ENCODE measurements at regions not wholly inside any gene's neighbourhood (a gene's known extent, or its start where the extent isn't known, plus 50 kb on each side); places are given as distances from the start of the nearest gene placed in this dataset.

DNA sequence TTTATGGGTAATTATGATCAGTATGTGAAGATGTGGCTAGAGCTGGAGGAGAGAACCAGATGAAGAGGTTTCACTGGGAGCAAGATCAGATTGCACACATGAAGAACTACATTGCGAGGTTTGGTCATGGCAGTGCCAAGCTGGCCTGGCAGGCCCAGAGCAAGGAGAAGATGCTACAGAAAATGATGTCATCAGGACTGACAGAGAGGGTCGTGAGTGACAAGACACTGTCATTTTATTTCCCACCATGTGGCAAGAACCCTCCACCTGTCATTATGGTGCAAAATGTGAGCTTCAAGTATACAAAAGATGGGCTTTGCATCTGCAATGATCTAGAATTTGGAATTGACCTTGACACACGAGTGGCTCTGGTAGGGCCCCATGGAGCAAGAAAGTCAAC lies 168.3 kb downstream of the C3orf38 start (continued):
- no peak for TF ChIP-seq FOSL1 (IDR thresholded peaks at IDR 0.05; ENCODE audit: insufficient read depth, low read depth, low read length)
- TF ChIP-seq KDM5A (IDR thresholded peaks at IDR 0.05; ENCODE audit: low read length), result no peak
- TF ChIP-seq, protein P1, sequence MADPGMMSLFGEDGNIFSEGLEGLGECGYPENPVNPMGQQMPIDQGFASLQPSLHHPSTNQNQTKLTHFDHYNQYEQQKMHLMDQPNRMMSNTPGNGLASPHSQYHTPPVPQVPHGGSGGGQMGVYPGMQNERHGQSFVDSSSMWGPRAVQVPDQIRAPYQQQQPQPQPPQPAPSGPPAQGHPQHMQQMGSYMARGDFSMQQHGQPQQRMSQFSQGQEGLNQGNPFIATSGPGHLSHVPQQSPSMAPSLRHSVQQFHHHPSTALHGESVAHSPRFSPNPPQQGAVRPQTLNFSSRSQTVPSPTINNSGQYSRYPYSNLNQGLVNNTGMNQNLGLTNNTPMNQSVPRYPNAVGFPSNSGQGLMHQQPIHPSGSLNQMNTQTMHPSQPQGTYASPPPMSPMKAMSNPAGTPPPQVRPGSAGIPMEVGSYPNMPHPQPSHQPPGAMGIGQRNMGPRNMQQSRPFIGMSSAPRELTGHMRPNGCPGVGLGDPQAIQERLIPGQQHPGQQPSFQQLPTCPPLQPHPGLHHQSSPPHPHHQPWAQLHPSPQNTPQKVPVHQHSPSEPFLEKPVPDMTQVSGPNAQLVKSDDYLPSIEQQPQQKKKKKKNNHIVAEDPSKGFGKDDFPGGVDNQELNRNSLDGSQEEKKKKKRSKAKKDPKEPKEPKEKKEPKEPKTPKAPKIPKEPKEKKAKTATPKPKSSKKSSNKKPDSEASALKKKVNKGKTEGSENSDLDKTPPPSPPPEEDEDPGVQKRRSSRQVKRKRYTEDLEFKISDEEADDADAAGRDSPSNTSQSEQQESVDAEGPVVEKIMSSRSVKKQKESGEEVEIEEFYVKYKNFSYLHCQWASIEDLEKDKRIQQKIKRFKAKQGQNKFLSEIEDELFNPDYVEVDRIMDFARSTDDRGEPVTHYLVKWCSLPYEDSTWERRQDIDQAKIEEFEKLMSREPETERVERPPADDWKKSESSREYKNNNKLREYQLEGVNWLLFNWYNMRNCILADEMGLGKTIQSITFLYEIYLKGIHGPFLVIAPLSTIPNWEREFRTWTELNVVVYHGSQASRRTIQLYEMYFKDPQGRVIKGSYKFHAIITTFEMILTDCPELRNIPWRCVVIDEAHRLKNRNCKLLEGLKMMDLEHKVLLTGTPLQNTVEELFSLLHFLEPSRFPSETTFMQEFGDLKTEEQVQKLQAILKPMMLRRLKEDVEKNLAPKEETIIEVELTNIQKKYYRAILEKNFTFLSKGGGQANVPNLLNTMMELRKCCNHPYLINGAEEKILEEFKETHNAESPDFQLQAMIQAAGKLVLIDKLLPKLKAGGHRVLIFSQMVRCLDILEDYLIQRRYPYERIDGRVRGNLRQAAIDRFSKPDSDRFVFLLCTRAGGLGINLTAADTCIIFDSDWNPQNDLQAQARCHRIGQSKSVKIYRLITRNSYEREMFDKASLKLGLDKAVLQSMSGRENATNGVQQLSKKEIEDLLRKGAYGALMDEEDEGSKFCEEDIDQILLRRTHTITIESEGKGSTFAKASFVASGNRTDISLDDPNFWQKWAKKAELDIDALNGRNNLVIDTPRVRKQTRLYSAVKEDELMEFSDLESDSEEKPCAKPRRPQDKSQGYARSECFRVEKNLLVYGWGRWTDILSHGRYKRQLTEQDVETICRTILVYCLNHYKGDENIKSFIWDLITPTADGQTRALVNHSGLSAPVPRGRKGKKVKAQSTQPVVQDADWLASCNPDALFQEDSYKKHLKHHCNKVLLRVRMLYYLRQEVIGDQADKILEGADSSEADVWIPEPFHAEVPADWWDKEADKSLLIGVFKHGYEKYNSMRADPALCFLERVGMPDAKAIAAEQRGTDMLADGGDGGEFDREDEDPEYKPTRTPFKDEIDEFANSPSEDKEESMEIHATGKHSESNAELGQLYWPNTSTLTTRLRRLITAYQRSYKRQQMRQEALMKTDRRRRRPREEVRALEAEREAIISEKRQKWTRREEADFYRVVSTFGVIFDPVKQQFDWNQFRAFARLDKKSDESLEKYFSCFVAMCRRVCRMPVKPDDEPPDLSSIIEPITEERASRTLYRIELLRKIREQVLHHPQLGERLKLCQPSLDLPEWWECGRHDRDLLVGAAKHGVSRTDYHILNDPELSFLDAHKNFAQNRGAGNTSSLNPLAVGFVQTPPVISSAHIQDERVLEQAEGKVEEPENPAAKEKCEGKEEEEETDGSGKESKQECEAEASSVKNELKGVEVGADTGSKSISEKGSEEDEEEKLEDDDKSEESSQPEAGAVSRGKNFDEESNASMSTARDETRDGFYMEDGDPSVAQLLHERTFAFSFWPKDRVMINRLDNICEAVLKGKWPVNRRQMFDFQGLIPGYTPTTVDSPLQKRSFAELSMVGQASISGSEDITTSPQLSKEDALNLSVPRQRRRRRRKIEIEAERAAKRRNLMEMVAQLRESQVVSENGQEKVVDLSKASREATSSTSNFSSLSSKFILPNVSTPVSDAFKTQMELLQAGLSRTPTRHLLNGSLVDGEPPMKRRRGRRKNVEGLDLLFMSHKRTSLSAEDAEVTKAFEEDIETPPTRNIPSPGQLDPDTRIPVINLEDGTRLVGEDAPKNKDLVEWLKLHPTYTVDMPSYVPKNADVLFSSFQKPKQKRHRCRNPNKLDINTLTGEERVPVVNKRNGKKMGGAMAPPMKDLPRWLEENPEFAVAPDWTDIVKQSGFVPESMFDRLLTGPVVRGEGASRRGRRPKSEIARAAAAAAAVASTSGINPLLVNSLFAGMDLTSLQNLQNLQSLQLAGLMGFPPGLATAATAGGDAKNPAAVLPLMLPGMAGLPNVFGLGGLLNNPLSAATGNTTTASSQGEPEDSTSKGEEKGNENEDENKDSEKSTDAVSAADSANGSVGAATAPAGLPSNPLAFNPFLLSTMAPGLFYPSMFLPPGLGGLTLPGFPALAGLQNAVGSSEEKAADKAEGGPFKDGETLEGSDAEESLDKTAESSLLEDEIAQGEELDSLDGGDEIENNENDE (IDR thresholded peaks at IDR 0.05; ENCODE audit: insufficient replicate concordance, low read length), result no peak
- no peak for TF ChIP-seq GABPA (IDR thresholded peaks at IDR 0.05; ENCODE audit: borderline replicate concordance, insufficient read depth, low read length)
- TF ChIP-seq NRF1 (IDR thresholded peaks at IDR 0.05; ENCODE audit: low read depth, low read length), result no peak

All from H1 (cell line).